Astrocyte of the cerebellum (primary cell): ENCODE measurements at regions not wholly inside any gene's neighbourhood (a gene's known extent, or its start where the extent isn't known, plus 50 kb on each side); places are given as distances from the start of the nearest gene placed in this dataset.

Experiments used
- DNase-seq: peaks from one replicate; pipeline ENCODE4 v3.0.0-alpha.2; 2011; ENCODE audit warnings: low read depth
- H3K4me3 ChIP-seq: 2 replicates; pipeline ENCODE4 v1.5.1; 2011; ENCODE audit warnings: mild to moderate bottlenecking, low read depth, low read length, moderate library complexity
- CTCF ChIP-seq: IDR thresholded peaks from 2 replicates; pipeline ENCODE4 v1.5.1; 2012; ENCODE audit warnings: low read length, low read depth, moderate library complexity, mild to moderate bottlenecking; ENCODE audit errors: missing control alignments
- in situ Hi-C: cut with HindIII; loops from 2 replicates; pipeline ENCODE4 v1.10.0; 2017; ENCODE audit warnings: low sequenced_read_pairs

GRCh38 chr1:217026531-217026930 is 303.3 kb upstream of the ESRRG start:
- no peak for TF ChIP-seq CTCF
- DNase-seq: no peak
- in situ Hi-C loops: no loop called here
- no peak overlapping the region for H3K4me3 ChIP-seq

DNA sequence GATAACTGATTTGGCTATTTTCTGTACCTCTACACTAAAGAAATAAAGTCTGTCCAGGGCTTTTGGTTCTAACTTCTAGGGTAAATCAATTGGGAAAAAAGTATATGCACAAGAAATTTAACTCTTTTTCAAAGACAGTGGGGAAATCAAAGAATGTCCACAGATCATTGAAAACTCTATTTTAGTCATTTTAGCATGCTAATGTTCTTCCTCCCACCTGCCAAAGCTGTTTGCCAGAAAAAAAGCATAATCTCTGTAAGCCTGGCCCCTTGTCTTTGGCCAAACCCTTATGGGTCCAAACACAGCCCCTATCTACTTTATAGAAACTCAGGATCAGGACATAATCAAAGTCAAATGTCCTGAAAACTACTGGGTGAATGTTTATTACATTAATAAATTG is 302.2 kb upstream of the ESRRG start:
- no peak overlapping the region for H3K4me3 ChIP-seq
- no peak for TF ChIP-seq CTCF
- DNase-seq: no peak
- in situ Hi-C loops: no loop called here

DNA sequence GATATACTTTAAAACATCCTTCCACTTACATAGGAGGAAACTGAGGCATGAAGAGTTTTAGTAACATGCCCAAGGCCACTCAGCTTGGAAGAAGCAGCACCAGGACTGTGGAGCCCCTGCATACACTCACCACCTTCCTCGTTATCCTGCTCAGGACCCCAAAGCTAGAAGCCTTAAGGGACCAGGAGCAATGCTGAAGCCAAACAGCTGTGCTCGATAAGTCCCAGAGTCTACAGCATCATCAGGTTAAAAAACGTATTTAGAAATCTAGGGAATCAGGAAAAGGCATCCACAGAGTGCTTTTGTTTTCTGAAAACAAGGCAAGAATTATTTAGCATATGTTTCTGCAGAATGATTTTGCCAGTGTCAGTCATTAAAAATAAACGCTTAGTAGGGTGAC is 301.7 kb upstream of the ESRRG start:
- no peak for TF ChIP-seq CTCF
- no peak overlapping the region for H3K4me3 ChIP-seq
- in situ Hi-C loops: no loop called here
- no peak for DNase-seq

DNA sequence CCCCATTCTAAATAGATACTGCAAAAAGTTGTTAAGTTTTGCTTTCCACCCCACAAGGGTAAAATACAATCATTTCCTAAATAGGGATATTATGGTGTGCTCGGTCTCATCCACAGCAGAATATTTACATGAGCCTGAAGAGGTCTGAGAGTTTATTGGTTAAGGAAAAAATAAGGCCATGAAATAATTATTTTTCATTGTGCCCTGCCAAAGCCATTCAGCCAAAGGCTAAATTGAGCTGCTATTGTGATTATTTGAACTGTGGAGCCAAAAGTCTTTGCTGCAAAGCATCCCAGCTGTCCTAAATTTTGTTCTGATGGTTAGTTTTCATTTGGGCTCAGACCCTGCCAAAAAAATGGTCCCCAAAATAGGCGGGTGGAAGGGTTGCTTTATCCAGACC is 298.7 kb upstream of the ESRRG start:
- in situ Hi-C loops: no loop called here
- no peak for DNase-seq
- TF ChIP-seq CTCF: no peak
- H3K4me3 ChIP-seq: no peak overlapping the region

- in situ Hi-C loops: no loop called here
- no peak overlapping the region for H3K4me3 ChIP-seq
- no peak for DNase-seq
- TF ChIP-seq CTCF: no peak
Observed at GRCh38 chr1:217021400-217021799, 298.2 kb upstream of the ESRRG start.

DNA sequence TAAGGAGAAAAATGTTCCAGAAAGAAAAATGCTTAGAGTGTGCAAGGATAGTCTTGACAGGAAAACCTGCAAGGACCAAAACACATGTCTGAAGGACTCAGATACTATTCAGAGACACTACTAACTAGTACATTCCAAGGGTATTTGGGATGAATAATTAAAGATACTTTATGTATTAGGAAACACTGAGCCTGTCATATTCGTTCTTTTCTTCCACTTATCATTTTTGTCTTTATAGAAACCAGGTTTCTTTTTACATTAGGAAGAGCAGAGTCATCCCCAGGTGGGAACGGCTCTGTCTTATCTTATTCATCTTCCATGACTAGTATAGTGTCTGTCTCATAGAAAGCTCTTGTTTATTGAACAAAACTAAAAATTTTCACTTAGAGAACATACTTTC is 296.2 kb upstream of the ESRRG start:
- in situ Hi-C loops: no loop called here
- H3K4me3 ChIP-seq: no peak overlapping the region
- no peak for TF ChIP-seq CTCF
- DNase-seq: no peak

- no peak for TF ChIP-seq CTCF
- DNase-seq: no peak
- no peak overlapping the region for H3K4me3 ChIP-seq
- in situ Hi-C loops: no loop called here
Observed at GRCh38 chr1:217018648-217019047, 295.4 kb upstream of the ESRRG start.
